ENCODE measurements at regions not wholly inside any gene's neighbourhood (a gene's known extent, or its start where the extent isn't known, plus 50 kb on each side); places are given as distances from the start of the nearest gene placed in this dataset.

- Histone ChIP-seq H4K20me1 (ENCODE audit: low read depth, low read length) (no peaks in the 10 kb centered on the region), H3K9me3 (ENCODE audit: insufficient read depth, low read length) (no peaks in the 10 kb centered on the region), H3K9me2 (replicated peaks; ENCODE audit: insufficient read depth, low read length) (no peaks in the 10 kb centered on the region), H3F3A (ENCODE audit: insufficient read depth) (no peaks in the 10 kb centered on the region), H3K27me3 (ENCODE audit: low read length) (no peaks in the 10 kb centered on the region), H3K4me2 (ENCODE audit: low read depth, low read length, poor library complexity, severe bottlenecking) (no peak overlapping the region), H2AFZ (ENCODE audit: low read depth, low read length, severe bottlenecking) (no peak overlapping the region), H3K9ac (ENCODE audit: low read length) (no peak overlapping the region), H3K27ac (ENCODE audit: low read depth, low read length) (no peak overlapping the region), H3K4me3 (ENCODE audit: insufficient read depth, low read length, poor library complexity, severe bottlenecking) (no peak overlapping the region), H3K36me3 (ENCODE audit: low read length) (no peaks in the 10 kb centered on the region), H3K79me2 (ENCODE audit: insufficient read depth, low read length) (no peaks in the 10 kb centered on the region)
- TF ChIP-seq CTCF (IDR thresholded peaks at IDR 0.05; ENCODE audit: insufficient read depth, low read length, poor library complexity, severe bottlenecking) (no peak), EZH2phosphoT487 (conservative IDR thresholded peaks at IDR 0.05; ENCODE audit: low read length) (no peak)
Measured at GRCh38 chr5:67996596-67996995, 219.0 kb upstream of the PIK3R1 start.

- no peak overlapping the region for H3K4me3 ChIP-seq (ENCODE audit: insufficient read depth, low read length, poor library complexity, severe bottlenecking)
- TF ChIP-seq CTCF (IDR thresholded peaks at IDR 0.05; ENCODE audit: insufficient read depth, low read length, poor library complexity, severe bottlenecking), result no peak
- TF ChIP-seq EZH2phosphoT487 (conservative IDR thresholded peaks at IDR 0.05; ENCODE audit: low read length), result no peak
Measured at GRCh38 chr5:67992923-67993322, 222.6 kb upstream of the PIK3R1 start.

GRCh38 chr5:67989456-67989855, 226.1 kb upstream of the PIK3R1 start:
- no peak overlapping the region for H3K4me2 ChIP-seq (ENCODE audit: low read depth, low read length, poor library complexity, severe bottlenecking)
- H3F3A ChIP-seq (ENCODE audit: insufficient read depth), result no peaks in the 10 kb centered on the region
- H3K27ac ChIP-seq (ENCODE audit: low read depth, low read length), result no peak overlapping the region
- no peak overlapping the region for H3K9ac ChIP-seq (ENCODE audit: low read length)
- H3K79me2 ChIP-seq (ENCODE audit: insufficient read depth, low read length), result no peaks in the 10 kb centered on the region
- no peaks in the 10 kb centered on the region for H3K27me3 ChIP-seq (ENCODE audit: low read length)
- H2AFZ ChIP-seq (ENCODE audit: low read depth, low read length, severe bottlenecking), result no peak overlapping the region
- H3K9me3 ChIP-seq (ENCODE audit: insufficient read depth, low read length), result no peaks in the 10 kb centered on the region
- H4K20me1 ChIP-seq (ENCODE audit: low read depth, low read length), result no peaks in the 10 kb centered on the region
- no peak overlapping the region for H3K4me3 ChIP-seq (ENCODE audit: insufficient read depth, low read length, poor library complexity, severe bottlenecking)
- H3K36me3 ChIP-seq (ENCODE audit: low read length), result no peaks in the 10 kb centered on the region
- TF ChIP-seq EZH2phosphoT487 (conservative IDR thresholded peaks at IDR 0.05; ENCODE audit: low read length) (no peak), CTCF (IDR thresholded peaks at IDR 0.05; ENCODE audit: insufficient read depth, low read length, poor library complexity, severe bottlenecking) (no peak)
- H3K9me2 ChIP-seq (replicated peaks; ENCODE audit: insufficient read depth, low read length), result no peaks in the 10 kb centered on the region

More at GRCh38 chr5:67992923-67993322, 222.6 kb upstream of the PIK3R1 start:
- no peak overlapping the region for H2AFZ ChIP-seq (ENCODE audit: low read depth, low read length, severe bottlenecking)
- H3F3A ChIP-seq (ENCODE audit: insufficient read depth), result no peaks in the 10 kb centered on the region
- H3K4me2 ChIP-seq (ENCODE audit: low read depth, low read length, poor library complexity, severe bottlenecking), result no peak overlapping the region
- H3K9me2 ChIP-seq (replicated peaks; ENCODE audit: insufficient read depth, low read length), result no peaks in the 10 kb centered on the region
- H4K20me1 ChIP-seq (ENCODE audit: low read depth, low read length), result no peaks in the 10 kb centered on the region
- H3K9me3 ChIP-seq (ENCODE audit: insufficient read depth, low read length), result no peaks in the 10 kb centered on the region
- no peaks in the 10 kb centered on the region for H3K36me3 ChIP-seq (ENCODE audit: low read length)
- no peaks in the 10 kb centered on the region for H3K27me3 ChIP-seq (ENCODE audit: low read length)
- H3K27ac ChIP-seq (ENCODE audit: low read depth, low read length), result no peak overlapping the region
- no peaks in the 10 kb centered on the region for H3K79me2 ChIP-seq (ENCODE audit: insufficient read depth, low read length)
- H3K9ac ChIP-seq (ENCODE audit: low read length), result no peak overlapping the region
